Progenitor cell of endocrine pancreas (in vitro differentiated cells): ENCODE measurements at regions not wholly inside any gene's neighbourhood (a gene's known extent, or its start where the extent isn't known, plus 50 kb on each side); places are given as distances from the start of the nearest gene placed in this dataset.

Experiments used
- DNase-seq: peaks from one replicate; pipeline ENCODE4 v3.0.0; 2021; ENCODE audit warnings: low spot score; ENCODE audit not compliant: unreplicated experiment
- H3K27ac Mint-ChIP-seq: 2 replicates; pipeline ENCODE4 v1.8.0; 2021; ENCODE audit warnings: mild to moderate bottlenecking, moderate library complexity, mixed read lengths
- H3K27me3 Mint-ChIP-seq: 2 replicates; pipeline ENCODE4 v1.8.0; 2021; ENCODE audit warnings: mixed read lengths
- H3K36me3 Mint-ChIP-seq: 2 replicates; pipeline ENCODE4 v1.8.0; 2022; ENCODE audit warnings: mixed read lengths; ENCODE audit not compliant: insufficient read depth
- H3K4me1 Mint-ChIP-seq: 2 replicates; pipeline ENCODE4 v1.8.0; 2021; ENCODE audit warnings: low read depth, mixed read lengths
- H3K4me3 Mint-ChIP-seq: 2 replicates; pipeline ENCODE4 v1.8.0; 2021; ENCODE audit warnings: low read depth, mild to moderate bottlenecking, moderate library complexity, mixed read lengths
- H3K9me3 Mint-ChIP-seq: 2 replicates; pipeline ENCODE4 v1.8.0; 2021; ENCODE audit warnings: low read depth, mixed read lengths
- TF ChIP-seq, protein P1 (sequence below): fragments of 200-600 bp; sonication (generic); IDR thresholded peaks from one replicate; pipeline ENCODE4 v1.5.0; 2021; ENCODE audit warnings: antibody characterized with exemption, mild to moderate bottlenecking; ENCODE audit not compliant: unreplicated experiment

DNA sequence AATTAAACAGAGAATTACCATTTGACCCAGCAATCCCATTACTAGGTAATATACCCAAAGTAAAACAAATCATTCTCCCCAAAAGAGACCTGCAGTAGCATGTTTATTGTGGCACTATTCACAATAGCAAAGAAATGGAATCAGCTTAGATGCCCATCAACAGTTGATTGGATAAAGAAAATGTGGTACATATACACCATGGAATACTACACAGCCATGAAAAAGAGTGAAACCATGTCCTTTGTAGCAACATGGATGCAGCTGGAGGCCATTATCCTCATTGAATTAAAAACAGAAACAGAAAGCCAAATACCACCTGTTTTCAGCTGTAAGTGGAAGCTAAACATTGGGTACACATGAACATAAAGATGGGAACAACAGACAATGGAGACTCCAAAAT is 1141.8 kb upstream of the AUTS2 start:
- no peak for DNase-seq
- no peaks in the 10 kb centered on the region for H3K4me1 Mint-ChIP-seq
- H3K9me3 Mint-ChIP-seq, result peaks cover 9% of the 10 kb centered on the region
- no peak overlapping the region for H3K4me3 Mint-ChIP-seq
- H3K27me3 Mint-ChIP-seq, result peaks cover 9% of the 10 kb centered on the region
- no peaks in the 10 kb centered on the region for H3K36me3 Mint-ChIP-seq
- no peak overlapping the region for H3K27ac Mint-ChIP-seq
- TF ChIP-seq, protein P1, sequence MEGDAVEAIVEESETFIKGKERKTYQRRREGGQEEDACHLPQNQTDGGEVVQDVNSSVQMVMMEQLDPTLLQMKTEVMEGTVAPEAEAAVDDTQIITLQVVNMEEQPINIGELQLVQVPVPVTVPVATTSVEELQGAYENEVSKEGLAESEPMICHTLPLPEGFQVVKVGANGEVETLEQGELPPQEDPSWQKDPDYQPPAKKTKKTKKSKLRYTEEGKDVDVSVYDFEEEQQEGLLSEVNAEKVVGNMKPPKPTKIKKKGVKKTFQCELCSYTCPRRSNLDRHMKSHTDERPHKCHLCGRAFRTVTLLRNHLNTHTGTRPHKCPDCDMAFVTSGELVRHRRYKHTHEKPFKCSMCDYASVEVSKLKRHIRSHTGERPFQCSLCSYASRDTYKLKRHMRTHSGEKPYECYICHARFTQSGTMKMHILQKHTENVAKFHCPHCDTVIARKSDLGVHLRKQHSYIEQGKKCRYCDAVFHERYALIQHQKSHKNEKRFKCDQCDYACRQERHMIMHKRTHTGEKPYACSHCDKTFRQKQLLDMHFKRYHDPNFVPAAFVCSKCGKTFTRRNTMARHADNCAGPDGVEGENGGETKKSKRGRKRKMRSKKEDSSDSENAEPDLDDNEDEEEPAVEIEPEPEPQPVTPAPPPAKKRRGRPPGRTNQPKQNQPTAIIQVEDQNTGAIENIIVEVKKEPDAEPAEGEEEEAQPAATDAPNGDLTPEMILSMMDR, result no peak

DNA sequence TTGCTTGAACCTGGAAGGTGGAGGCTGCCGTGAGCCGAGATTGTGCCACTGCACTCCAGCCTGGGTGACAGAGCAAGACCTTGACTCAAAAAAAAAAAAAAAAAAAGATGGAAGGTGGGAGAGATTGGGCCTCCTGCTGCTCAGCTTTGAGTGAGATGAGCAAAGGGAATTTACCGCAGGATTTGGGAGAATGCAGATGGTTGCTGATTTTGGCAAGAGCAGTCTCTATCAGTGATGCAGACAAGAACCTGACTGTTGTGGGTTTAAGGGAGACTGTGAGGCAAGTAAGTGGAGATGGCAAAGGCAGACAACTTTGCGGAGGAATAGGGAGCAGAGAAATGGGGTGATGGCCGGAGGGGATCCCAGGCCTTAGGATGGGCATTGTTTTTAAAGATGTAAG is 1140.8 kb upstream of the AUTS2 start:
- no peaks in the 10 kb centered on the region for H3K4me1 Mint-ChIP-seq
- TF ChIP-seq, protein P1, result no peak
- no peak for DNase-seq
- no peaks in the 10 kb centered on the region for H3K36me3 Mint-ChIP-seq
- peaks cover 9% of the 10 kb centered on the region for H3K9me3 Mint-ChIP-seq
- H3K27ac Mint-ChIP-seq, result no peak overlapping the region
- no peak overlapping the region for H3K4me3 Mint-ChIP-seq
- H3K27me3 Mint-ChIP-seq, result peaks cover 15% of the 10 kb centered on the region

DNA sequence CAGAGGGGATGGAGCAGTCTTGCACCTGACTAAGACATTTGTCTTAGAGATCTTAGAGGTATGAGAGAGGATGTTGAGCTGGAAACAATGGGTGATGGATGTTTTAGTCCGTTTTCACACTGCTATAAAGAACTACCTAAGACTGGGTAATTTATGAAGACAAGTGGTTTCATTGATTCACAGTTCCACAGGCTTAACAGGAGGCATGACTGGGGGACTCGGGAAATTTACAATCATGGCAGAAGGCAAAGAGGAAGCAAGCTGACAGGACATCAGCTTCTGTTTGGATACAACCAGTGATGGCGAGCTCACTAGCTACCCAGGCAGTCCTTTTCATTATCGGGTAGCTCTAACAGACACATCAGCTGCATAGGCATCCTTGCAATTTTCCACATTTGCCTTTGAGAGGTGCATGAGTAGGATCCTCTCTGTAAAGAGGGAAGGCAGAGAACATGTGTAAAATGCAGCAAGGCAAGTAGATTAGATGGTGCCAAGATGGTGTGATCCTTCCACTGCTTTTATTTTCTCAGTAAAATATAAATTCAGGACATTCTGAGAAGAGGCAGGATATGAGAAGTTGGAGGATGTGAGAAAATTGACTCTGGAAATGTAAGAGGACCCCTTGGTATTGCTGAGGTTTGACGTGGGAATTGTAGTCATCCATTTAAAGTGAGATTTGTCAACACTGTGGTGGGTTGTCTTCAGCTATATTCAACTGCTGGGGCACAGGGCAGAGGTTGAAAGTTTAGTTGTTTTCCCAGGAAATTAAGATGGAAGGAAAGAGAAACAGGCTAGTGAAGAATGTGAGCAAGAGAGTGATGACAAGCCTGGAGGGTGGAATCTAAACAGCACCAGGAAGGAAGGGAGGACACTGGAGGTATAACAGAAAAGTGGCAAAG is 1140.0 kb upstream of the AUTS2 start:
- Mint-ChIP-seq H3K27ac (no peak overlapping the region), H3K4me1 (no peaks in the 10 kb centered on the region), H3K4me3 (no peak overlapping the region), H3K36me3 (no peaks in the 10 kb centered on the region), H3K9me3 (peaks cover 9% of the 10 kb centered on the region), H3K27me3 (peaks cover 15% of the 10 kb centered on the region)
- TF ChIP-seq, protein P1, result no peak
- DNase-seq, result no peak

DNA sequence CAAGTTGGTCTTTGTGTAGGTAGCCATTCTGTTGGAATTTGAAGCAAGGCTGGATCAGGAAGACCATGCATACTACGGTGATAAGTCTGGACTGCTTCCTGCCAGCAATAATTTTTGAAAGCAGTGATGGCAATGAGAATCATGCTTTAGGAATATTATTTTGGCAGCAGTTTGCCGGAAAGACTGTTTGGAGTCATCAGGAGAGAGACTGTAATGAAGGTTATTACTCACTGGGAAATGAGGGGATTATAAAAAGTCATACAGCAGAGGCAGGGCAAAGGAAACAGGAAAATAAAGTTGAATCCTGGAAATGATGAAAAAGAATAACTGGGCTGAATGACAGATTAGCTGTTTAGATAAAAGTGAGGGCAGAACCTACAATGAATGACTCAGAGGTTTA is 1136.8 kb upstream of the AUTS2 start:
- Mint-ChIP-seq H3K27ac (no peak overlapping the region), H3K4me3 (no peak overlapping the region), H3K36me3 (no peaks in the 10 kb centered on the region), H3K9me3 (peaks cover 9% of the 10 kb centered on the region), H3K27me3 (peaks cover 15% of the 10 kb centered on the region), H3K4me1 (no peaks in the 10 kb centered on the region)
- TF ChIP-seq, protein P1, result no peak
- DNase-seq, result no peak

DNA sequence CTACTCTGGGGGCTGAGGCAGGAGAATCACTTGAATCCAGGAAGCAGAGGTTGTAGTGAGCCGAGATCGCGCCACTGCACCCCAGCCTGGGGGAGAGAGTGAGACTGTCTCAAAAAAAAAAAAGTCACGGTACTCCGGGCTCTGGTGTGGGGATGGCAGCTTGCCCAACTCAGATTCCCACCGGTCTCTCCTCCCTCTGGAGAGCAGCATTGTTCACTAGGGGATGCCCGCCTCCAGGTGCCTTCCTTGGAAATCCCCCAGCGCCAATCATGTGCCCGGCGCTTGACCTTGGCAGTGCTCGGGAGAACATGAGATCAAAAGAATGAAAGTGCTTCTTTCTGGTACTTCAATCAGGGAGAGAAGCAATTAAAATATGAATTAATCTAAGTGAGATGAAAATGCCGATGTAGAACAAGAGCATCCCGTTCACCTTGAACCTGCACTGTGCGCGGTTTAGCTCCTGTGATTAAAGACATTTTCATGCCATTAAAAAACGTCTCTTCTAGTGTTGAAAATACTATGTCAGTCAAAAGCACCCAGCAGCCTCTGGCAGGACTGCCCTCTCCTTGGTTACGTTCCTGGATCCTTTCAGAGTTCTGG is 1127.3 kb upstream of the AUTS2 start:
- no peaks in the 10 kb centered on the region for H3K36me3 Mint-ChIP-seq
- TF ChIP-seq, protein P1, result no peak
- peaks cover 11% of the 10 kb centered on the region for H3K4me1 Mint-ChIP-seq
- H3K27ac Mint-ChIP-seq, result no peak overlapping the region
- peaks cover 23% of the 10 kb centered on the region for H3K27me3 Mint-ChIP-seq
- no peak overlapping the region for H3K4me3 Mint-ChIP-seq
- no peak for DNase-seq
- H3K9me3 Mint-ChIP-seq, result no peaks in the 10 kb centered on the region
